HepG2 (cell line): ENCODE measurements at regions not wholly inside any gene's neighbourhood (a gene's known extent, or its start where the extent isn't known, plus 50 kb on each side); places are given as distances from the start of the nearest gene placed in this dataset.
"Not testable (repeated sequence)": the region's sequence is repeated elsewhere in the genome, so short reads cannot be mapped to it uniquely, and the experiment has no call there.

ENCODE experiments used
- ATAC-seq: fragments of 200-7000 bp; cut with Tn5 transposase; 3 replicates; pipeline ENCODE4 v1.9.1; 2020; ENCODE audit warnings: mild to moderate bottlenecking, moderate library complexity
- BruUV-seq: library from RNA; stranded (reverse); fragments of 400-500 nt; replicated peaks from 2 replicates; lab custom pipeline; 2021; lab: Mats Ljungman, UMichigan
- CTCF ChIA-PET: fragments of 300-600 bp; formaldehyde crosslinking; extraction: SDS; loops from one replicate; lab custom pipeline; 2021; ENCODE audit warnings: low total read pairs, inconsistent platforms, low intra/inter-chr PET ratio; lab: Yijun Ruan, JAX
- POLR2A ChIA-PET: fragments of 350-600 bp; sonication (Branson Sonifier 250); formaldehyde crosslinking; loops from one replicate; lab custom pipeline; 2020; ENCODE audit warnings: antibody characterized with exemption, inconsistent platforms; lab: Yijun Ruan, JAX
- DNase-seq: peaks from one replicate; pipeline ENCODE4 v3.0.0-alpha.2; 2015; ENCODE audit warnings: low spot score
- FAIRE-seq: peaks from 3 replicates; lab custom pipeline; 2011; peaks lifted over from hg19 to GRCh38; lab: Jason Lieb, UNC
- H2AFZ ChIP-seq: one replicate; pipeline ENCODE4 v1.6.1; 2011; ENCODE audit warnings: low read length, inconsistent platforms
- H3K27ac ChIP-seq: fragments of 300-600 bp; 3 replicates; pipeline ENCODE4 v1.8.0; 2011; ENCODE audit warnings: mixed run types, mild to moderate bottlenecking, mixed read lengths, low read length, inconsistent platforms; ENCODE audit not compliant: insufficient read depth; ENCODE audit errors: extremely low read length
- H3K27me3 ChIP-seq, 2 experiments: fragments of 200-600 bp in 1 of 2; 2 replicates in 1 of 2; 3 replicates in 1 of 2; pipeline versions ENCODE4 v1.6.0 to v1.8.0; 2011; ENCODE audit warnings: low read length in 2 of 2, mild to moderate bottlenecking in 2 of 2, moderate library complexity in 2 of 2, inconsistent platforms in 1 of 2; ENCODE audit not compliant: insufficient read depth in 2 of 2, control insufficient read depth in 1 of 2
- H3K36me3 ChIP-seq, 2 experiments: fragments of 200-600 bp in 1 of 2; replicated peaks in 1 of 2; 2 replicates in 1 of 2; 3 replicates in 1 of 2; pipeline versions ENCODE4 v1.5.1 to v1.8.0; 2011; ENCODE audit warnings: low read length in 2 of 2, inconsistent platforms in 1 of 2; ENCODE audit not compliant: insufficient read depth in 2 of 2, control insufficient read depth in 1 of 2
- H3K4me1 ChIP-seq: 2 replicates; pipeline ENCODE4 v1.5.1; 2012; ENCODE audit warnings: low read length, inconsistent platforms; ENCODE audit not compliant: insufficient read depth
- H3K4me2 ChIP-seq: 2 replicates; pipeline ENCODE4 v1.6.0; 2011; ENCODE audit warnings: low read depth, low read length, inconsistent platforms
- H3K4me3 ChIP-seq, 3 experiments: fragments of 200-600 bp in 1 of 3; sonication (generic), shearing (Covaris generic) in 1 of 3; replicated peaks in 1 of 3; 2 replicates each; pipeline ENCODE4 v1.5.1; 2011 to 2016; ENCODE audit warnings: low read length in 3 of 3, inconsistent platforms in 2 of 3, low read depth in 2 of 3, mild to moderate bottlenecking in 2 of 3, control low read depth in 1 of 3, mixed read lengths in 1 of 3; ENCODE audit not compliant: insufficient read depth in 1 of 3
- H3K79me2 ChIP-seq: one replicate; pipeline ENCODE4 v1.6.1; 2011; ENCODE audit warnings: low read length, inconsistent platforms; ENCODE audit not compliant: insufficient read depth
- H3K9ac ChIP-seq: 2 replicates; pipeline ENCODE4 v1.6.0; 2011; ENCODE audit warnings: mild to moderate bottlenecking, low read depth, low read length, inconsistent platforms; ENCODE audit not compliant: insufficient read depth
- H3K9me3 ChIP-seq: 2 replicates; pipeline ENCODE4 v1.5.1; 2012; ENCODE audit warnings: mild to moderate bottlenecking, low read length
- H4K20me1 ChIP-seq: 2 replicates; pipeline ENCODE4 v1.6.0; 2011; ENCODE audit warnings: inconsistent platforms, mild to moderate bottlenecking, low read length, moderate library complexity; ENCODE audit not compliant: insufficient read depth
- HNRNPUL1 ChIP-seq: fragments of 200-400 bp; formaldehyde crosslinking; IDR thresholded peaks from 2 replicates; pipeline ENCODE4 v1.6.1; 2017; ENCODE audit warnings: low read depth, mild to moderate bottlenecking, low read length, moderate library complexity
- NFIB ChIP-seq: sonication (generic); formaldehyde crosslinking; IDR thresholded peaks from 2 replicates; pipeline ENCODE4 v1.9.0; 2021; ENCODE audit warnings: missing genetic modification reagents, mild to moderate bottlenecking, borderline replicate concordance
- ZBTB44 ChIP-seq: sonication (generic); formaldehyde crosslinking; IDR thresholded peaks from 2 replicates; pipeline ENCODE4 v1.4.0; 2020; ENCODE audit warnings: missing genetic modification reagents
- ZMYM3 ChIP-seq: sonication (generic); formaldehyde crosslinking; IDR thresholded peaks from 2 replicates; pipeline ENCODE4 v1.5.1; 2020; ENCODE audit warnings: mild to moderate bottlenecking, missing genetic modification reagents
- ZMYM4 ChIP-seq: sonication (generic); formaldehyde crosslinking; IDR thresholded peaks from 2 replicates; pipeline ENCODE4 v1.8.1; 2023; ENCODE audit warnings: mild to moderate bottlenecking, missing genetic modification reagents
- ZNF546 ChIP-seq: sonication (generic); formaldehyde crosslinking; conservative IDR thresholded peaks from 2 replicates; pipeline ENCODE4 v1.8.1; 2023; ENCODE audit warnings: mild to moderate bottlenecking, missing genetic modification reagents
- ZNF572 ChIP-seq: sonication (generic); formaldehyde crosslinking; IDR thresholded peaks from 2 replicates; pipeline ENCODE4 v1.5.1; 2020; ENCODE audit warnings: mild to moderate bottlenecking, missing genetic modification reagents
- ZNF614 ChIP-seq: IDR thresholded peaks from 2 replicates; pipeline ENCODE4 v1.6.1; 2018; ENCODE audit warnings: missing biosample characterization, missing genetic modification reagents, inconsistent platforms, borderline replicate concordance
- WGBS: methylation state at CpG from one replicate; pipeline ENCODE4 v1.1.6; 2017; ENCODE audit warnings: low lambda C conversion rate; 5-methylcytosine and 5-hydroxymethylcytosine counted together
- in situ Hi-C: cut with HindIII; loops from 2 replicates; pipeline ENCODE4 v1.10.0; 2017; ENCODE audit warnings: low pct_unique_long_range_greater_than_20kb; ENCODE audit not compliant: extremely low pct_ligation_motif_present
- intact Hi-C: fragments of 100-400 bp; cut with micrococcal nuclease; formaldehyde crosslinking; loops from one replicate; pipeline ENCODE4 v1.10.0; 2022; ENCODE audit not compliant: unreplicated experiment
- TF ChIP-seq, protein P1 (sequence below): sonication (generic); formaldehyde crosslinking; IDR thresholded peaks from 2 replicates; pipeline ENCODE4 v1.4.0; 2020; ENCODE audit warnings: mild to moderate bottlenecking, missing genetic modification reagents

- H3K9me3 ChIP-seq, H2AFZ ChIP-seq, intact Hi-C loops, in situ Hi-C loops, FAIRE-seq, POLR2A ChIA-PET, ATAC-seq, H3K9ac ChIP-seq, H3K27ac ChIP-seq, H3K4me2 ChIP-seq, H3K4me3 ChIP-seq, H3K79me2 ChIP-seq, DNase-seq, CTCF ChIA-PET, H3K36me3 ChIP-seq, H3K27me3 ChIP-seq, H4K20me1 ChIP-seq, H3K4me1 ChIP-seq, BruUV-seq: not testable (repeated sequence)
- 100% methylated on average over 2 of the region's 5 CpGs for WGBS
These were observed 104.4 kb downstream of the TNFRSF13B start for GRCh38 chr17:16867545-16867944.

- H3K4me2 ChIP-seq, H4K20me1 ChIP-seq, in situ Hi-C loops, H3K4me3 ChIP-seq, H3K79me2 ChIP-seq, intact Hi-C loops, H3K4me1 ChIP-seq, CTCF ChIA-PET, H3K27ac ChIP-seq, BruUV-seq, H3K9me3 ChIP-seq, DNase-seq, H3K27me3 ChIP-seq, ATAC-seq, H2AFZ ChIP-seq, H3K9ac ChIP-seq, FAIRE-seq, H3K36me3 ChIP-seq, POLR2A ChIA-PET: not testable (repeated sequence)
- whole genome bisulfite sequencing: 46% methylated on average over 5 of the region's 6 CpGs
These were observed 105.1 kb downstream of the TNFRSF13B start for GRCh38 chr17:16866841-16867240.

GRCh38 chr17:16866436-16866835, 105.5 kb downstream of the TNFRSF13B start:
- H3K27ac ChIP-seq: no peak overlapping the region
- no peaks in the 10 kb centered on the region for H3K4me1 ChIP-seq
- H3K9me3 ChIP-seq: no peaks in the 10 kb centered on the region
- no peaks in the 10 kb centered on the region for H3K27me3 ChIP-seq
- H4K20me1 ChIP-seq: no peaks in the 10 kb centered on the region
- no peak overlapping the region for H3K9ac ChIP-seq
- intact Hi-C loops: no loop called here
- H2AFZ ChIP-seq: no peak overlapping the region
- H3K36me3 ChIP-seq: no peaks in the 10 kb centered on the region
- no TSS peak for BruUV-seq
- in situ Hi-C loops: no loop called here
- H3K79me2 ChIP-seq: no peaks in the 10 kb centered on the region
- DNase-seq (no peak), ATAC-seq (no peak), FAIRE-seq (no peak)
- no peak for TF ChIP-seq ZNF572 (CRISPR knock-in tag)
- TF ChIP-seq ZBTB44: no peak
- TF ChIP-seq, protein P1, sequence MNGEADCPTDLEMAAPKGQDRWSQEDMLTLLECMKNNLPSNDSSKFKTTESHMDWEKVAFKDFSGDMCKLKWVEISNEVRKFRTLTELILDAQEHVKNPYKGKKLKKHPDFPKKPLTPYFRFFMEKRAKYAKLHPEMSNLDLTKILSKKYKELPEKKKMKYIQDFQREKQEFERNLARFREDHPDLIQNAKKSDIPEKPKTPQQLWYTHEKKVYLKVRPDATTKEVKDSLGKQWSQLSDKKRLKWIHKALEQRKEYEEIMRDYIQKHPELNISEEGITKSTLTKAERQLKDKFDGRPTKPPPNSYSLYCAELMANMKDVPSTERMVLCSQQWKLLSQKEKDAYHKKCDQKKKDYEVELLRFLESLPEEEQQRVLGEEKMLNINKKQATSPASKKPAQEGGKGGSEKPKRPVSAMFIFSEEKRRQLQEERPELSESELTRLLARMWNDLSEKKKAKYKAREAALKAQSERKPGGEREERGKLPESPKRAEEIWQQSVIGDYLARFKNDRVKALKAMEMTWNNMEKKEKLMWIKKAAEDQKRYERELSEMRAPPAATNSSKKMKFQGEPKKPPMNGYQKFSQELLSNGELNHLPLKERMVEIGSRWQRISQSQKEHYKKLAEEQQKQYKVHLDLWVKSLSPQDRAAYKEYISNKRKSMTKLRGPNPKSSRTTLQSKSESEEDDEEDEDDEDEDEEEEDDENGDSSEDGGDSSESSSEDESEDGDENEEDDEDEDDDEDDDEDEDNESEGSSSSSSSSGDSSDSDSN (CRISPR knock-in tag): no peak
- no peak for TF ChIP-seq ZNF546 (CRISPR knock-in tag)
- no peak for TF ChIP-seq HNRNPUL1
- TF ChIP-seq ZMYM3 (CRISPR knock-in tag): no peak
- TF ChIP-seq ZNF614 (CRISPR knock-in tag): no peak
- TF ChIP-seq ZMYM4 (CRISPR knock-in tag): no peak
- no peak for TF ChIP-seq NFIB (CRISPR knock-in tag)
- CTCF ChIA-PET: no interaction called here
- POLR2A ChIA-PET: no interaction called here
- H3K4me3 ChIP-seq: no peak overlapping the region
- H3K4me2 ChIP-seq: no peak overlapping the region
- WGBS: 75% methylated on average over 8 of the region's 8 CpGs
